Tibial nerve (tissue), 4 donors: ENCODE measurements at regions not wholly inside any gene's neighbourhood (a gene's known extent, or its start where the extent isn't known, plus 50 kb on each side); places are given as distances from the start of the nearest gene placed in this dataset.

Experiments used
- EP300 ChIP-seq, 2 donors: sonication (generic); formaldehyde crosslinking; IDR thresholded peaks; one replicate each; pipeline ENCODE4 v1.6.1; 2017; ENCODE audit warnings: antibody characterized with exemption in 2 of 2, mild to moderate bottlenecking in 1 of 2
- POLR2A ChIP-seq, 2 donors: fragments of 450-650 bp; IDR thresholded peaks; one replicate each; pipeline ENCODE4 v1.6.1; 2017; ENCODE audit warnings: antibody characterized with exemption in 2 of 2, mild to moderate bottlenecking in 2 of 2, moderate library complexity in 2 of 2
- TF ChIP-seq, protein P1 (sequence below), 5 experiments: fragments of 200-600 bp in 3 of 5; fragments of 450-650 bp in 2 of 5; sonication (generic) in 3 of 5; IDR thresholded peaks; one replicate each; pipeline ENCODE4 v1.5.1; 2016 to 2019; ENCODE audit warnings: antibody characterized with exemption in 5 of 5, mild to moderate bottlenecking in 3 of 5, moderate library complexity in 2 of 5

GRCh38 chr7:41303709-41304108 lies 399.2 kb downstream of the INHBA start:
- TF ChIP-seq, protein P1, sequence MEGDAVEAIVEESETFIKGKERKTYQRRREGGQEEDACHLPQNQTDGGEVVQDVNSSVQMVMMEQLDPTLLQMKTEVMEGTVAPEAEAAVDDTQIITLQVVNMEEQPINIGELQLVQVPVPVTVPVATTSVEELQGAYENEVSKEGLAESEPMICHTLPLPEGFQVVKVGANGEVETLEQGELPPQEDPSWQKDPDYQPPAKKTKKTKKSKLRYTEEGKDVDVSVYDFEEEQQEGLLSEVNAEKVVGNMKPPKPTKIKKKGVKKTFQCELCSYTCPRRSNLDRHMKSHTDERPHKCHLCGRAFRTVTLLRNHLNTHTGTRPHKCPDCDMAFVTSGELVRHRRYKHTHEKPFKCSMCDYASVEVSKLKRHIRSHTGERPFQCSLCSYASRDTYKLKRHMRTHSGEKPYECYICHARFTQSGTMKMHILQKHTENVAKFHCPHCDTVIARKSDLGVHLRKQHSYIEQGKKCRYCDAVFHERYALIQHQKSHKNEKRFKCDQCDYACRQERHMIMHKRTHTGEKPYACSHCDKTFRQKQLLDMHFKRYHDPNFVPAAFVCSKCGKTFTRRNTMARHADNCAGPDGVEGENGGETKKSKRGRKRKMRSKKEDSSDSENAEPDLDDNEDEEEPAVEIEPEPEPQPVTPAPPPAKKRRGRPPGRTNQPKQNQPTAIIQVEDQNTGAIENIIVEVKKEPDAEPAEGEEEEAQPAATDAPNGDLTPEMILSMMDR (IDR thresholded peaks at IDR 0.05): no peak
- TF ChIP-seq POLR2A (IDR thresholded peaks at IDR 0.05) (no peak), EP300 (IDR thresholded peaks at IDR 0.05) (no peak)
